ENCODE measurements at regions not wholly inside any gene's neighbourhood (a gene's known extent, or its start where the extent isn't known, plus 50 kb on each side); places are given as distances from the start of the nearest gene placed in this dataset.

- TF ChIP-seq POLR2AphosphoS5 (IDR thresholded peaks at IDR 0.05) (no peak), CTCF (IDR thresholded peaks at IDR 0.05) (no peak), POLR2A (IDR thresholded peaks at IDR 0.05) (no peak)
Measured at GRCh38 chr9:99561509-99561917, 260.2 kb upstream of the NR4A3 start.
